ENCODE measurements at regions not wholly inside any gene's neighbourhood (a gene's known extent, or its start where the extent isn't known, plus 50 kb on each side); places are given as distances from the start of the nearest gene placed in this dataset.

DNA sequence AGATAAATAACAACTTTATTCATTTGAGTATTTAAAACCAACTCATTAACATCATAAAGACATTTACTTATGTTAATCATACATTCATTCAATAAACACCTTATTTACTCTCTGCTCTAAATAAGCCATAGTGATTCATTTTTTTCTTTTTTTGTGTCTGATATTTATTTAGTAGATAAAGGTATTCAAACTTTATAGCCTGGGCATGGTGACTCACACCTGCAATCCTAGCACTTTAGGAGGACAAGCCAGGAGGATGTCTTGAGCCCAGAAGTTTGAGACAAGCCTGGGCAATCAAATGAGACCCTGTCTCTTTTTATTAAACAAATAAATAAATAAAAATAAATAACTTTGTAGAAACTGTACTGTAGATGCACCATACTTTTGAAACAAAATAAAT, 771.3 kb upstream of the PCDH7 start:
- Histone ChIP-seq H3K27ac (no peak overlapping the region), H3K36me3 (no peaks in the 10 kb centered on the region), H3K9me3 (no peaks in the 10 kb centered on the region), H3K4me3 (no peak overlapping the region), H3K4me1 (no peaks in the 10 kb centered on the region), H3K27me3 (no peaks in the 10 kb centered on the region)
- intact Hi-C loops (cut with DNase I; ENCODE audit: low total_unique reads) = no loop called here
- no peak for TF ChIP-seq EP300 (IDR thresholded peaks at IDR 0.05)
- TF ChIP-seq, protein P1, sequence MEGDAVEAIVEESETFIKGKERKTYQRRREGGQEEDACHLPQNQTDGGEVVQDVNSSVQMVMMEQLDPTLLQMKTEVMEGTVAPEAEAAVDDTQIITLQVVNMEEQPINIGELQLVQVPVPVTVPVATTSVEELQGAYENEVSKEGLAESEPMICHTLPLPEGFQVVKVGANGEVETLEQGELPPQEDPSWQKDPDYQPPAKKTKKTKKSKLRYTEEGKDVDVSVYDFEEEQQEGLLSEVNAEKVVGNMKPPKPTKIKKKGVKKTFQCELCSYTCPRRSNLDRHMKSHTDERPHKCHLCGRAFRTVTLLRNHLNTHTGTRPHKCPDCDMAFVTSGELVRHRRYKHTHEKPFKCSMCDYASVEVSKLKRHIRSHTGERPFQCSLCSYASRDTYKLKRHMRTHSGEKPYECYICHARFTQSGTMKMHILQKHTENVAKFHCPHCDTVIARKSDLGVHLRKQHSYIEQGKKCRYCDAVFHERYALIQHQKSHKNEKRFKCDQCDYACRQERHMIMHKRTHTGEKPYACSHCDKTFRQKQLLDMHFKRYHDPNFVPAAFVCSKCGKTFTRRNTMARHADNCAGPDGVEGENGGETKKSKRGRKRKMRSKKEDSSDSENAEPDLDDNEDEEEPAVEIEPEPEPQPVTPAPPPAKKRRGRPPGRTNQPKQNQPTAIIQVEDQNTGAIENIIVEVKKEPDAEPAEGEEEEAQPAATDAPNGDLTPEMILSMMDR (IDR thresholded peaks at IDR 0.05) = no peak
- TF ChIP-seq POLR2AphosphoS5 (IDR thresholded peaks at IDR 0.05) = no peak
- no peak for TF ChIP-seq POLR2A (IDR thresholded peaks at IDR 0.05)
- DNase-seq = no peak

DNA sequence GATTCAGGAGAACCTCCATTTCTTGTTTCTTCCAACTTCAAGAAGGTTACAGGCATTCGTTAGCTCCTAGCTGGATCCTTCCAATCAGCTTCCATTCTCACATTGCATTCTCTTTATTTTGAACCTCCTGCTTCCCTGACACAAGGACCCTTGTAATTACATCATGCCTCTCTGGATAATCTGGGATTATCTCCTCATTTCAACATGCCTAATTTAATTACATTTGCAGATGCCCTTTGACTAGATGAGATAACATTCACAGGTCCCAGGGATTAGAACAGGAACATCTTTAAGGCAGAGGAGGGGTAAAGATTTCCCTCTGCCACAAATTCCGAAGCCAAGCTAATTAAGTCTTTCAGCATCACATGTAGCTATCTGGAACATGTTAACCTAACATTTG, 753.8 kb upstream of the PCDH7 start:
- Histone ChIP-seq H3K36me3 (no peaks in the 10 kb centered on the region), H3K27me3 (no peaks in the 10 kb centered on the region), H3K27ac (no peak overlapping the region), H3K4me3 (no peak overlapping the region), H3K9me3 (no peaks in the 10 kb centered on the region), H3K4me1 (no peaks in the 10 kb centered on the region)
- 56 to 69% (median 61%) methylated on average over 2 of the region's 2 CpGs for WGBS, 5 donors
- DNase-seq = no peak
- TF ChIP-seq POLR2A (IDR thresholded peaks at IDR 0.05) = no peak
- TF ChIP-seq, protein P1 (IDR thresholded peaks at IDR 0.05) = no peak
- TF ChIP-seq POLR2AphosphoS5 (IDR thresholded peaks at IDR 0.05) = no peak
- intact Hi-C loops (cut with DNase I; ENCODE audit: low total_unique reads) = no loop called here

DNA sequence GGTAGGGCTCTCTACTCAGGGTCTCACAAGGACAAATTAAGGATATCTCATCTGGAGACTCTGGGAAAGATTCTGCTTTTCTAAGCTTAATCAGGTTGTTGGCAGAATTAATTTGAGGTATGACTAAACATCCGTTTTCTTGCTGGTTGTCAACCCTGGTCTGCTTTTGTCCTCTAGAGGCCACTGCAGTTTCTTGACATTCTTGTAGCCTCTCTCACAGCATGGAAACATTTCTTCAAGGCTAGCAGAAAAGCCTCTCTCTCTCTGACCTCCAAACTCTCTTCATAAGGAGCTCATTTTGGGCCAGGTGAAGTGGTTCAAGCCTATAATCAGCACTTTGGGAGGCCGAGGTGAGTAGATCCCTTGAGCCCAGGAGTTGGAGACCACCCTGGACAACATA, 749.5 kb upstream of the PCDH7 start:
- H3K27me3 ChIP-seq = no peaks in the 10 kb centered on the region
- no peak overlapping the region for H3K4me3 ChIP-seq
- no peaks in the 10 kb centered on the region for H3K4me1 ChIP-seq
- intact Hi-C loops (cut with DNase I; ENCODE audit: low total_unique reads) = no loop called here
- no peaks in the 10 kb centered on the region for H3K36me3 ChIP-seq
- peak in 1 of 2 donors; percentile 1 for DNase-seq
- TF ChIP-seq, protein P1 (IDR thresholded peaks at IDR 0.05) = no peak
- no peak for TF ChIP-seq EP300 (IDR thresholded peaks at IDR 0.05)
- TF ChIP-seq POLR2AphosphoS5 (IDR thresholded peaks at IDR 0.05) = no peak
- TF ChIP-seq POLR2A (IDR thresholded peaks at IDR 0.05) = no peak
- H3K27ac ChIP-seq = no peak overlapping the region
- H3K9me3 ChIP-seq = no peaks in the 10 kb centered on the region
- WGBS, 5 donors = 53 to 72% (median 55%) methylated on average over 2 of the region's 2 CpGs

DNA sequence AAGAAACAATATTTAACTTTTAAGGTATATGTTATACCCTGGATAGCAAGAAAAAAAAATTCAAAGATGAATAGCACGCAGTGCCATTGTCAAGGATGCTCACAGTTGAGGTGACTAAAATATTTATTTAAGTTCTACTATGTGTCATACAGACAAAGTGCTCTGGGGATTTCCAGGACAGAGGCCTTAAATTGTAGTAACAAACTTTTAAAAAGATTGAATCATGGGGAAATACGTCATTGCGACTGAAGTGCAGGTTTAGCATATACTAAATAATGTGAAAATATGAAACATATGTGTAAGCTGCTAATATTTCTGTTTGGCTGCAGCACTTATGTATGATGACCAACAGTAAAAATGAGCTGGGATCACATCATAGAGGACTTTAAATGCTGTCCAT, 748.0 kb upstream of the PCDH7 start:
- no peaks in the 10 kb centered on the region for H3K27me3 ChIP-seq

More for the DNA sequence above, 748.0 kb upstream of the PCDH7 start:
- TF ChIP-seq POLR2AphosphoS5 (IDR thresholded peaks at IDR 0.05) (no peak), EP300 (IDR thresholded peaks at IDR 0.05) (no peak), POLR2A (IDR thresholded peaks at IDR 0.05) (no peak)
- TF ChIP-seq, protein P1 (IDR thresholded peaks at IDR 0.05) = no peak
- 75 to 92% (median 90%) methylated on average over 3 of the region's 3 CpGs for WGBS, 5 donors
- Histone ChIP-seq H3K4me3 (no peak overlapping the region), H3K27ac (no peak overlapping the region), H3K9me3 (no peaks in the 10 kb centered on the region), H3K4me1 (no peaks in the 10 kb centered on the region), H3K36me3 (no peaks in the 10 kb centered on the region)
- intact Hi-C loops (cut with DNase I; ENCODE audit: low total_unique reads) = no loop called here
- DNase-seq = no peak
